Stimulated activated CD4-positive, alpha-beta T cell treated with anti-CD3 and anti-CD28 coated beads, Interleukin-1b, Interleukin-23, amount 100 ng/mL, for 4 hours (primary cell): ENCODE measurements at regions not wholly inside any gene's neighbourhood (a gene's known extent, or its start where the extent isn't known, plus 50 kb on each side); places are given as distances from the start of the nearest gene placed in this dataset.
"Not testable (repeated sequence)": the region's sequence is repeated elsewhere in the genome, so short reads cannot be mapped to it uniquely, and the experiment has no call there.

Source experiments
- DNase-seq, 2 donors: peaks; one replicate each; pipeline ENCODE4 v3.0.0-alpha.2; 2020; ENCODE audit warnings: low read depth in 2 of 2

DNA sequence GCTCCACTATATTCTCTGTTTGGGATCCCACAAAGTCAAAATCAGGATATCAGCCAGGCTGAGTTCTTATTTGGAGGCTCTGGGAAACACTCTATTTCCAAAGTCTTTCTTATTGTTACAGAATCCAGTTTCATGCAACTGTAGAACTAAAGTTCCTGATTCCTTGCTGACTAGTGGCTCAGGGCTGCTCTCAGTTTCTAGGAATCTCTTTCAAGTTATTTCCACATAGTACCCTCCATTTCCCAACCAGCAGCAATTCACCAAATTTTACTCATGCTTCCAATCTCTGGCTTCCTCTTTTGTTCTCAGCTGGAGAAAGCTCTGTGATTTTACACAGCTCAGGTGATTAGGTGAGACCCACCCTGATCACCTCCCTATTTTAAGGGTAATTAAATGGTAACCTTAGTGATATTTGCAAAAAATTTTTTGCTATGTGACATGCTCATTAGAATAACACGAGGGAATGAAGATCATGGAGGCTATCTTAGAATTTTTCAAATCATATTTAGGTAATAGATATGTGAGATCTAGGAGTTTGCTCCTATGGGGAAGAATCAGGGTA, 794.9 kb upstream of the ARRDC3 start:
- DNase-seq, result no peak

DNA sequence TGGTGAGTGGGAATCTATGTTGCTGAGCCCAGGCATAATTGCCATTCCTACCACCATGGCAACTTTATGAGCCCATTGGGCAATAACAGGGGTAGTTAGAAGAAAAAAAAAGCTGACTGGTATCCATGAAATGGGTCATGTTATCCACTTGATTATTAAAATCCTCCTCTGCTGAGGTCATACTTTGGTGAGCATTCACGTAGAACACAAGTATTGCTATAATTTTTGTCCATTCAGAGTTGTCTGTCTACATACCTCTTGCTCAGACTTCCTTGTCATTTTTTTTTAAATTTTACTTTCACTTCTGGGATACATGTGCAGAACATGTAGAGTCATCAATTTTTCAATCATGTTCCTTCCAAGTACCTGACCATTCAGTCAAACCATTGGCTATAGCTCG, 780.8 kb upstream of the ARRDC3 start:
- no peak for DNase-seq

DNA sequence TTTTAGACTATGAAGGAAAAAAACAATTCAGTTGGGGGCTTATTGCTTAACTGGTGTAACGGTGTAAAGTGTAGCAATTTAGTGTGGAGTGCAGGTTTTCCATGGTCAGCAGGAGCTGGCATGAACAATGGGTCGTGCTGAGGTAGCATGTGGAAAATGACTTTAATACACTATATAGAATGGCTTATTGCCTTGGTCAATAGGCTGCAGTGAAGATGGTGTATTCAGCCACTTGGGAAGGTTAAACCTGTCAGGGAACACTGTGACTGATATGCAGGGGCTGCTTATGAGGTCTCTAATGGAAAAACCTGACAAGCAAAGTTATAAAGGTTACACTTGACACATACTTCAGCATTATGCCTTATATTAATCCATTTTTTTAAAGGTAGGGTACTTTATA, 764.7 kb upstream of the ARRDC3 start:
- no peak for DNase-seq

DNA sequence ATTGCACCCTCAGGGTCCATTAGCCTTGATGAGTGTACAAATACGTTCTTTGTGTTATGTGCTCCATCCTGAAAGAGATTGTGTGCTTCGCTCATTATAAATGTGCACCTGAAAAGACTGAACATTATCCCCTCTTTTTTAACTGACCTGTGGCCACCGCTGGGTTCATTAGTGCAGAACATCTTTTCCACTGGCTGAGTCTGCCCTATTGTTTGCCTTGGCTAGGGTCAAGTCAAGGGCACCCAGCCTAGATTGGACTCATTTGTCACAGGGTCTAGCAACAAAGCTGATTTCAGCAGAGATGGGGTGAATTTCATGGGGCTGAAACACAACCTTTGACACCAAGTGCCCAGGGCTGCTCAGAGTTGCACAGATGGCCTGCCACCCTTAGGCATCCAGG, 764.1 kb upstream of the ARRDC3 start:
- no peak for DNase-seq

DNA sequence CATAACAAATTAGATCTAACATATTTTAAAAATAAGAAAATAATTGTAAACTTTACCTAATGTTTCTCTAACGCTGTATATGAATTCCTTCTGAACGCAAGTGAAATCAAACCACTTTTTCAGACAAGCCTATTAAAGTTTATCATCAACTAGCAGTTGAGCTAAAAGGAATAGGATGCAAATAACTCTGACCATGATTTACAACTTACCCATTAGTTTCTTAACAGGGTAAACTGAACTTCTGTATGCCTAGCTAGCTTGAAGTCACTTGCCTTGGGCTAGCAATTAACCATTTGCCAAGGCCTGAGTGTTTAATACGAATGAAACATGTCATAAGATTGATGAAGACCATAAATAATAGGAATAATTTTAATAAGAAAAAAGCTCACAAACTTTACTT, 762.7 kb upstream of the ARRDC3 start:
- no peak for DNase-seq

DNA sequence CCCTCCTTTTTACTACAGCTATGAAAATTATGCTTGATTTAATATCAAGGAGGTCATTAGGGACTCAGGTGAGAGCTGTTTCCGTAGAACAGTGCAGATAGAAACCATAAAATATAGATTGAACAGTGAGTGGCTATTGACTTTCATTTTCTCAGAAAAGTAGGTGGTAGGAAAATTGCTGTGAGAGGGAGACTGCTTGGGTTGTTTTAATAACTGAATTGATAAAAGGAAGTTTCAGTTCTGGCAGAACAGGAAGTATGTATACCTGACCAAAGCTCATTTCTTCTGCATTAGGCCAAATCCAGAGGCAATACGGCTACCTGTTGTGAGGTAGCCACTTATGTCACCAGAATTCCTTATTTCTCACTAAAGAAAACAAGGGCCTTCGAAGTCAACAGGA, 761.7 kb upstream of the ARRDC3 start:
- no peak for DNase-seq

DNA sequence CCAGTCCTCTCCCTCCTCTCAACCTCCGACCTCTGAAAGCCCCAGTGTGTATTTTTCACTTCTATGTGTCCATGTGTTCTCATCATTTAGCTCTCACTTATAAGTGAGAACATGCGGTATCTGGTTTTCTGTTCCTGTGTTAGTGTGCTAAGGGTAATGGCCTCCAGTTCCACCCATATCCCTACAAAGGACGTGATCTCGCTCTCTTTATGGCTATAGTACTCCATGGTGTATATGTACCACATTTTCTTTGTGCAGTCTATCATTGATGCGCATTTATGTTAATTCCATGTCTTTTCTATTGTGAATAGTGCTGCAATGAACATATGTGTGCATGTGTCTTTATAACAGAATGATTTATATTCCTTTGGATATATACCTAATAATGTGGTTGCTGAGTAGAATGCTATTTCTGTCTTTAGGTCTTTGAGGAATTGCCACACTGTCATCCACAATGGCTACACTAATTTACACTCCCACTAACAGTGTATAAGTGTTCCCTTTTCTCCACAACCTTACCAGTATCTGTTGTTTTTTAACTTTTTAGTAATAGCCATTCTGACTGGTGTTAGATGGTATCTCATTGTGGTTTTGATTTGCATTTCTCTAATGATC, 749.3 kb upstream of the ARRDC3 start:
- DNase-seq, result not testable (repeated sequence)

DNA sequence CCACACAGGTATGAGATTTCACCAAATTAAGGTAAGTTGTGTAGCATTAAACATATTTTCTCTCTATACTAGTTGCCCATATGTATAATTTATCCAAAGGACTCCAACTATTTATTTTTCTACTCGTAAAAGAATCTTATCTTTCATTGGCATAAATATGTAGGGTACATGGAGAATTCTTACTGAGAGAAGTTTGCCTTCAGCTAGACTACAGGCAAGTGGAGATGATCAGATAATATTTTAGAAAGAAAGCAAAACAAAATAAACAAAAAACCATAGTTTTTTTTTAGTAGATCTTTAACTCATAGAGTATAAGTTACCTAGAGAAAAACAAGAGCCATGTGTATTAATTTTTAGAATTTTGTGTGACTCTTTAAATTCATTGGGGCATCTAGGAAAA, 743.1 kb upstream of the ARRDC3 start:
- no peak for DNase-seq

DNA sequence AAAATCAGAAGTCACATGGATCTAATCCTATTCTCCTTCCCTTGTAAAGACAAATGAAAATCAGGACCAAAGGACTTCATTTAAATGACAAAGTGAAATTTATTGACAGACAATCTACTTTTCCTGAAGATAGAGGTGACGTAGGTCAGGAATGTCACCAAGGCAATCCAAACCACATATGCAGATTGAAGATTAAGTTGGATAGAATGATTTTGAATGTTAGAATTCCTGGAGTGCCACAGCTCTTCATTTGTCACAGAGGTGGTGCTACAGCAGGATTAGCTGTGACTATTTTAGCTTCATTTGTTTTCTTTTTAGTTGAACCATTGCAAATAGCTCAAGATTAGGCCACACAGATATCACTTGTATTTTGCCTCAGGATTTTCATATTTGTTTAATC, 736.0 kb upstream of the ARRDC3 start:
- DNase-seq, result no peak

DNA sequence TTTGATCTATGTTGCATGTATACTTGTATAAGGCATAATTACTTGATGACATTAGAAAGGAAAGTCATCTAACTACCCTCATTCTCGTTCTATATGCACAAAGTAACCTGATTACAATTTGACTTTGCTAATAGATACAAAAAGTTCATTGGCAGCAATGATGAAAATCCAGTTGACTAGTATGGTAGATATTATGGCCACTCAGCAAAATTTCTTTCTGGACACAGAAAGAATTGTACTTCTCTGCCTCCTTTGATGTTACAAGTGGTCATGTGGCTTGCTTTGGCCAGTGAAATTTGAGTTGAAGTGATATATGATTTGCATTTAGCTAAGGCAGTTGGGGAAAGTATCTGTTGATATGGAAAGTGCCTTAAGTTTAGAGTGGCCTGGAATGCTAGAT, 723.7 kb upstream of the ARRDC3 start:
- no peak for DNase-seq

DNA sequence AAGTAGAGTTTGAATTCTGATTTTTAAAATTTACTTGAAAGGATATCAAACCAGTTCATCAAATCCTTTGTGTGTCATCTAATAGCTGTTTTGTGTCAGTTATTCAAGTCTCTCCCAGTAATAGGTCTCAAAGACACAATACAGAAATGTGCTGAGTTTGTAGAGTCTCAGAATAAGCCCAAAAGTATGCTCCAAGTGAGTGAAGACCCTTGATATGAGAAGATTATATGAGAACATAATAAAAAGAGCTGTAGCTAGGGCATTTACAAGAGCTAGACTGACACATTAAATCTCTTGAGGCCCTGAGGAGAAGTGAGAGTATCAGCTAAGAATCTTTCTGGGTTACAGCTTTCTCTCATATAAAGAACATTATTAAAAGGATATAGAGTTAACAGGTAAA, 721.0 kb upstream of the ARRDC3 start:
- DNase-seq, result no peak

DNA sequence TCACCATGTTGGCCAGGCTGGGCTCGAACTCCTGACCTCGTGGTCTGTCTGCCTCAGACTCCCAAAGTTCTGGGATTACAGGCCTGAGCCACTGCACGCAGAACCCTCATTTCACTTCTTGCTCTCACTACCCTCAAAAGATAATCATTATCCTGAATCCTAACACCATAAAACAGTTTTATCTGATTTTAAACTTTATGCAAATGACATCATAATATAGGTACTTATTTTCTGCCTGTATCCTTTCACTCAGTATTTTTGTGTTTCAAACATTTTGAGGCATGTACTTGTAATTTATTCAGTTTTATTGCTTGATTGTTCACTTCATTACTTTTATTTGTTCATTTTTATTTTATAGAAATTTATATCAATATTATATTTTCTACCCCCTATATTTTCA, 719.2 kb upstream of the ARRDC3 start:
- DNase-seq, result no peak

DNA sequence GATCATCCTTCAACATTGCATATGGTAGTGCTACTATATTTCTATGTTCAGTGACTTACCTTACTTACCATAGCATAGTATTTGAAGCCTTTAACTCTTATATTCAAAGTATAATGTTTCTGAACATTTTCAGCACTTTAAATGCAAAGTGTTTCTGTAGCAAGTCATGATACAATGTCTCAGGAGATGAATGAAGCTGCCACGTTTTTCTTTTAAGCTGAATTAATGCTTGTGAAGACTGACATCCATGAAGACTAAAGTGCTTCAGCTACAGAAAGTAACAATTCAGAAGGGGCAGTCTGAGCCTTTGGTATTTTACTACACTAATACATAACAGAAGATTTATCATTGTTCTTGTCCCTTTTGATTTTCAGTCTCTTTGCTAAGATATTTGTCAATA, 709.1 kb upstream of the ARRDC3 start:
- no peak for DNase-seq

DNA sequence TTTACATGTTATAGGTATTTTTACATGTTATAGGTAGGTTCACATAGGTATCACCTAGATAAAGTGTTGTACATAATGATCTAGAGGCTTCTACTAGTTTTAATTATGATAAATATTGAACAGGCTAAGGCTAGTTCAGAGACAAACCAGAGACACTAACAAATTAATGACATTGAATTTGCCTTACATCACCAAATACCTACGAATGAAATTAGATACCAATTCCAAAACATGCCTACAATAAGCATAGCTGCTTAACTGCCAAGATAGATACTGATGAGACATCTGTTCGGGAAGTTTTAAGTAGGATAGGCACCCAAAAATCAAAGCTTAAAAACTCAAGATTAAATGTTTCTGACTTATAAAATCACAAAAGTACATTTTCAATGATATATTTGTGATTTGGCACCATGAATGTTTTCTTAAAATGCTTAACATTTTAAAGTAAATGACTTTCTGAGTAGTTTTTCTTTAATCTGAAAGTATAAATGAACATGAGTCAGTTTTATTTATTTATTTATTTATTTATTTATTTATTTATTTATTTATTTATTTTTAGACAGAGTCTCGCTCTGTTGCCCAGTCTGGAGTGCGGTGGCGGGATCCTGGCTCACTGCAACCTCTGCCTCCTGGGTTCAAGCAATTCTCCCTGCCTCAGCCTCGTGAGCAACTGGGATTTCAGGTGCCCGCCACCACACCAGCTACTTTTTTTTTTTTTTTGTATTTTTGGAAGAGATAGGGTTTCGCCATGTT, 703.1 kb upstream of the ARRDC3 start:
- no peak for DNase-seq

DNA sequence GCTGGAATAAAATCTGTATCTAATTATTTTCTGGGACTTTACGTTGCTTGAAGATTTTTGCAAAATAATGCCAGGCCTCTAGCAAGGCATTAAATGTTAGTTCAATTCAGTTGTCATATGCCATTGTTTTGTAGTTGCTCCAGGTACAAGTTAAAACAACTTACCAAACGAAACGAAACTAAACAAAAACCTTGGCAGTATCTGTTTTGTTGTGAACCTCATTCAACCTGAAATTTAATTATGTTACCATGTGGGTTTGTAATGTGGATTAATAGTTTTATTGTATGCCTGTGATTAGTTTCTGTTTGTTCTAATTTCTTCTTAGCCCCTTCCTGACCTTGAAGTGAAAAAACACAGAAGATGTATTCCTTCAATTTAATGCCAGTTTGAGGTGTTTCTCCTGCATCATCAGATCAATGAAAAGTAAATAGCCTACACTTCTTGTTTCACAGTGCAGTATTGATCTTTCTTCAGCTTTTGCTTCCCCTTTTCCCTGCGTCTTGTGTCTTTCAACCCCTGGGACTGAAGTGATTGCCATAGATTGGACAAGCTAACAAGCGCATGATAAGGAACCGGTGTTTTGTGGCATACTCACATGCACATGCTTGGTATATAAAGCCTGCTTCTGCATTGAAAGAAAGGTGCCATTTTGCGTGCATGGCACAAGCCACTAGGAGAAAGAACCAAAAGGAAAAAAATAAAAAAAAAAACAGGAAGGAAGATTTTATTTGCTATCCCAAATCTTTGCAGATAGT, 699.0 kb upstream of the ARRDC3 start:
- DNase-seq, result no peak

DNA sequence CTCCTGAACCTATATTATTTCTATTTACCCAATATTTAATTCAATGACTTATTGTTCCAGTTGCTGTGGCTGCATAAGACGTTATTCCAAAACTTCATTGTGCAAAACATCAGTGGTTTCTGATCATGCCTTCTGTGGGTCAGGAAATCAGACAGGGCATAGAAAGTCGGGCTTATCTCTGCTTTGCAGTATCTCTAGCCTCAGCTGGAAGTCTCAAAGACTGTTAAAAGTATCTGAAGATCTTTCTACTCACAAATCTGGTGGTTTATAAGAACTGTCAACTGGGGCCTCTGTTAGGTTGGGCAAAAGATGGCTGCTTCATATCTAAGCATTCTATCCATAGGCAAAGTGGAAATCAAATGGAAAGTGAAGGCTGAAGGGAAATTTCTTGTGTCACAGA, 687.7 kb upstream of the ARRDC3 start:
- DNase-seq, result no peak

DNA sequence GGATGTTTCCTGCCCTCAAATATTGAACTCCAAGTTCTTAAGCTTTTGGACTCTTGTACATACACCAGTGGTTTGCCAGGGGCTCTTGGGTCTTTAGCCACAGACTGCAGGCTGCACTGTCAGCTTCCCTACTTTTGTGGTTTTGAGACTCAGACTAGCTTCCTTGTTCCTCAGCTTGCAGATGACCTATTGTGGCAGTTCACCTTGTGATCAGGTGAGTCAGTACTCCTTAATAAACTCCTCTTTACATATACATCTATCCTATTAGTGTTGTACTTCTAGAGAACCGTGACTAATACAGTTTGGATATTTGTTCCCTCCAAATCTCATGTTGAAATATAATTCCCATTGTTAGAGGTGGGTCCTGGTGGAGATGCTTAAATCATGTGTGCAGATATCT, 681.9 kb upstream of the ARRDC3 start:
- no peak for DNase-seq

DNA sequence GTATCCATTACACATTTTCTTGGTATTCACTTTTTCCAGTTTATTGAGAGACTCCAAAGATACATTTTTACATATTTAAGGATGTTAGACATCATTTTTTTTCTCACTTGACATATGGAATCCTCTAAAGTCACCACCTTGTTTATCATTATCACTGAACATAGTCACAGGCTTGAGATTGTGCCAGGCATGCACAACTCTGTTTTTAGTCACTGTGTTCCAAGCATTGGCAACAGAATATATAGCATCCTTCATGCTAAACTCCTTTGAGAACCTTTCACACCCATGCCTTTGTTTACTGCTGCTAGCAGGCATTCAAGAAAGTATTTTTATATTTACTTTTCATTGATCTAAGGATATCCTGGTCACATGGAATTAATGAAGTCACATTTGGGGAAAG, 668.6 kb upstream of the ARRDC3 start:
- DNase-seq, result no peak

DNA sequence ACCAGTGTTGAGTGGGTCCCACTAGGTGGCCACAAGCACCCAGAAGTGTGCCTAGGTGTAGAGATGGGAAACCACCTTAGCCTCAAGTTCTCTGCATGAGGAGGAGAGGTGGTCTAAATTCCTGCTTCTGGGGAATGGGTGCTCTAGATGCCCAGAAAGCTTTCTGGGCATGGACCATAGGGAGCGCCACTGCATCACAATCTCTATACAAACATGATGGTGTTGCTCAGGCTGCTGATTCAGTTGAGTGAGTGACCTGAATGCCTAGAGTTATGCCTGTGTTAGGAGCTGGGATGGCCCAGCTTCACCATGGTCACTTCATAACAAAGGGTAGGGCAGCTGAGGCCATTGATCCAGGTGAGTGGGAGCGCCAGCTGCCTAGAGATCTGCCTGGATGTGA, 667.9 kb upstream of the ARRDC3 start:
- no peak for DNase-seq

DNA sequence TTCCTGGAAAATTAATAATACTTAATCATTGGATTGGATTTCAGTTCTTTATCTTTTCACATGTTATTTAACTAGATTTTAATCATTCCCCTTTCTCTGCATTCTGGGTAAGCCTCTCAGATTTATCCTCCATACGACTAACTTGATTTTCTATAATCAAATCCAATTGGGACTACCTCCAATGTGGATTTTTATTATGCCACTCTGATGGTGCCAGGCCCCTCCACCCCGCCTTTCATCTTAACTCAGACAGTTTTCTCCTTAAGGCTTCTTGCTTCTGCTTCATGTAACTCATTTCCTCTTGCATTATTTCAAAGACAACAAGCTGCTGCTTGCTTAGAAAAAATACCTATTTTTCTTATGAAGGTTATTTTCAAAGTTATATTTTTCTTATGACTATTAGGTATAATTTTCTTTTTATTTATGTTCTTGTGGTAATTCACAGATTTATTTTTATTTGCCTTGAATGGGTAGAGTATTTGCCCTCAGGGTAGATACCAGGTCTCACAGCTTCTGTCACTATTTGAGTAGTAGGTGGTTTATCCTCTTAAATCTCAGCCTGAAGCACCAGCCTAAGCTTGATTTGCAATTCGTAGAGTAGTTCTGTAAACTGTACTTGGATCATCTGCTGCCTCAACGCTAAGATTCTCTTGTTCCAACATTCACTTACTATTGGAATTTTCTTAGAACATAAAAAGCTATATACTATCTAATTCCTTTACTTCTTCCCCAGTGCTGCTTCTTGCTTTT, 659.0 kb upstream of the ARRDC3 start:
- DNase-seq, result no peak

DNA sequence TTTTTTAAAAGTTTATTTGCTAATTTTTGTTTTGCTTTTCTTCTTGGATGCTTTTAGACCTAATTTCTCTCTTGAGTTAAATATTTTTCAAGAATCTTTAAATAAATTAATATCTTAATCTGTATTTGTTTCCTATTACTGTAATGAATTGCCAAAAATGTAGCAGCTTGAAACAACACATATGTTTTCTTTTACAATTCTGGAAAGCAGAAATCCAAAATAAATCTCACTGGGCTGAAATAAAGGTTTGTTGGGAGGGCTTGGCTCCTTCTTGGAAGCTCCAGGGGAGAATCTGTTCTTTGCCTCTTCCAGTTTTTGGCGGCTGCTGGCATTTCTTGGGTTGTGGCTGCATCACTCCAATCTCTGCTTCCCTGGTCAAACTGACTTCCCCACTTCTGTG, 658.1 kb upstream of the ARRDC3 start:
- no peak for DNase-seq

DNA sequence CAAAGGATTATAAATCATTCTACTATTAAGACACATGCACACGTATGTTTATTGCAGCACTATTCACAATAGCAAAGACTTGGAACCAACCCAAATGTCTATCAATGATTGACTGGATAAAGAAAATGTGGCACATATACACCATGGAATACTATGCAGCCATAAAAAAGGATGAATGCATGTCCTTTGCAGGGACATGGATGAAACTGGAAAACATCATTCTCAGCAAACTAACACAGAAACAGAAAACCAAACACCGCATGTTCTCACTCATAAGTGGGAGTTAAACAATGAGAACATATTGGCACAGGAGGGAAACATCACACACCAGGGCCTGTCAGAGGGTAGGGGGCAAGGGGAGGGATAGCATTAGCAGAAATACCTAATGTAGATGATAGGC, 646.7 kb upstream of the ARRDC3 start:
- not testable (repeated sequence) for DNase-seq
